HG03575 (cell line): ENCODE measurements at regions not wholly inside any gene's neighbourhood (a gene's known extent, or its start where the extent isn't known, plus 50 kb on each side); places are given as distances from the start of the nearest gene placed in this dataset.
"Not testable (repeated sequence)": the region's sequence is repeated elsewhere in the genome, so short reads cannot be mapped to it uniquely, and the experiment has no call there.

ENCODE experiments used
- ATAC-seq: cut with Tn5 transposase; IDR thresholded peaks from one replicate; pipeline ENCODE4 v1.9.1; 2021; ENCODE audit not compliant: unreplicated experiment, insufficient number of reproducible peaks, low FRiP score; ENCODE audit errors: extremely low read depth

- not testable (repeated sequence) for ATAC-seq
These were observed 823.5 kb downstream of the TMEM121 start for GRCh38 chr14:106349678-106350457.

- not testable (repeated sequence) for ATAC-seq
These were observed 828.8 kb downstream of the TMEM121 start for GRCh38 chr14:106355007-106355791.

DNA sequence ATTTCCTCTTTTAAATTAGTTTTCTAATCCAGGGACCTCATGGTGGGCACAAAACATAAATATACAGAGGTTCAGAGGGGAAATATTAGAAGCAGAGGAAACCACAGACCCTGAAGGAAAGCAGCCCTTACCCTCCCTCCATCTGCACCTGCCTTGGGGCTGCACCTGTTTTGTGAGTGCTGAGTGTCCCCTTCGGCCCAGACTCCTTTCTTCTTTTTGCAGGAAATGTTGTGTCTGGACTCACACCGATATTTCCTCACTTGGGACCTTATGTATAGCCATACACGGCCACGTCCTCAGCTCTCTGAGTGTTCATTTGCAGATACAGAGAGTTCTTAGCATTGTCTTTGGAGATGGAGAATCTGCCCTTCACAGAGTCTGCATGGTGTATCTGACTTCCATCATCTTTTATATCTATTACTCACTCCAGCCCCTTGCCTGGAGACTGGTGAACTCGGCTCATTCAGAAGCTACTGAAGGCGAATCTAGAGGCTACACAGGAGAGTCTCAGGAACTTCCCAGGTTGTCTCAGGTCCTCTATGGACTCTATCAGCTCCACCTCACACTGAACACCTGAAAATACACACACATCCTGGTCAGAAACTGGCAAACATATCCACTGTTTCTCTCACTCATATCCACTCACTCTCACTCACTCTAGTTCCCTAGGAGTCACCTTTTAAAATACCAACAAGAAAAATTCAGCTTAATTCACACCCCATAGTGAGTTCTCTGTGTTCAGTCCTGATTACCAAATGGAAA is 829.7 kb downstream of the TMEM121 start:
- ATAC-seq, result not testable (repeated sequence)

GRCh38 chr14:106356643-106356930 is 830.2 kb downstream of the TMEM121 start:
- ATAC-seq, result not testable (repeated sequence)

- not testable (repeated sequence) for ATAC-seq
These were observed 832.9 kb downstream of the TMEM121 start for GRCh38 chr14:106359157-106359887.

DNA sequence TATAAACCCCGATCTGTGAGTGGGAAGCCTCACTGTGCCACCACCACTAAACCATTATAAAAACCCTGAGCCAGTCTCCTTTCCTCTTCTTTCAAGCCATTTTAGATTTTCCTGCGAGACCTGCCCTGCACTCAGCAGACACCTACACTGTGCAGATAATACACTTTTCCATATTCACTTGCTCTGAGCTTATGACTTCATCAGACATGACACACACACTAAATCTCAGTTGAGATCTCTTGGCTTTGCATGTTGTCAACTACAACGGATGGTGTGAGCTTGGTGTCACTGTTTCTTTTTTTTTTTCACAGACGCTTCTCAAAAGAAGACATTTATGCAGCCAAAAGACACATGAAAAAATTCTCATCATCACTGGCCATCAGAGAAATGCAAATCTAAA is 839.0 kb downstream of the TMEM121 start:
- ATAC-seq, result not testable (repeated sequence)

DNA sequence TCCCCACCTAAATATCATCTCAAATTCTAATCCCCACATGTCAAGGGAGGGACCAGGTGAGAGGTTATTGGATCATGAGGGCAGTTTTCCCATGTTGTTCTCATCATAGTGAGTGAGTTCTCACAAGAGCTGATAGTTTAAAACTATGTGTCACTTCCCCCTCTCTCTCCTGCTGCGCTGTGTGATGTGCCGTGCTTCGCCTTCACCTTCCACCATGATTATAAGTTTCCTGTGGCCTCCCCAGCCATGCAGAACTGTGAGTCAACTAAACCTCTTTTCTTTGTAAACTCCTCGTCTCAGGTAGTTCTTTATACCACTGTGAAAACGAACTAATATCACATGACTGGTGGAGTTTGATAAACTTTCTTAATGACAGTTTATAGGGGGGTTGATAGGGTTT is 839.5 kb downstream of the TMEM121 start:
- not testable (repeated sequence) for ATAC-seq

DNA sequence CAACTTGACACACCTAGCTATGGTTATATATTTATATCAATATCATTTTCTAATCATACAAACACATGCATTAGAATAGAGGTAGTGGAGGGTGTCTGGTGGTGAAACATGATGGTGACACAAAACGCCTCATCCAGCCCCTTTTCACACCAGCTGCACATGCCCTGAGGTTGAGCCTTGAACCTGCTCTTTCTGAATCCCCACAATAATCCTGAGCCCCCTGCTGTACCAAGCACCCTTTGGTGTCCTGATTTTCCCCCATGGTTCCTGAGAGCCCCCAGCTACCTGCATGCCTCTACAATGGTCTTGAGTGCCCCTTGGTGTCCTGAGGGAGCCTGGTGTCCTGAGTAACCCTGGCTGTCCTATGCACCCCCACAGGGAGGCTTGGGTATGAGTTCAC is 840.6 kb downstream of the TMEM121 start:
- not testable (repeated sequence) for ATAC-seq

DNA sequence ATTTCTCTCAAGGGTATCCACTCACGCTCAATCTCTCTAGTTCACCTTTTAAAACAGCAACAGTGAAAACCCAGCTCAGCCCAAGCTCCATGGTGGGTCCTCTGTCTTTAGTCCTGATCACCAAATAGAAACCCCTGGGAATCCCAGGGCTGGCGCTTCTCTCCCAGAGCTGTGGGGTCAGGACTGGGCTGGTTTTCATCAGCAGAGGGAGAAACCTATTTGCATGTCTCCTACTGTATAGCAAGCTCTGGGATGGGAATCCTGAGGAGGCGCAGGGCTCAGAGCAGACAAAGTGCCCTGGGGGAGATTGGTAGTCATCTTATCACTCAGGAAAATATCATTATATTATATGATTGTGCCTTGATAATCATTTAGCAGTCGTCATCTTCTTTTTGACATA is 843.1 kb downstream of the TMEM121 start:
- ATAC-seq, result not testable (repeated sequence)

DNA sequence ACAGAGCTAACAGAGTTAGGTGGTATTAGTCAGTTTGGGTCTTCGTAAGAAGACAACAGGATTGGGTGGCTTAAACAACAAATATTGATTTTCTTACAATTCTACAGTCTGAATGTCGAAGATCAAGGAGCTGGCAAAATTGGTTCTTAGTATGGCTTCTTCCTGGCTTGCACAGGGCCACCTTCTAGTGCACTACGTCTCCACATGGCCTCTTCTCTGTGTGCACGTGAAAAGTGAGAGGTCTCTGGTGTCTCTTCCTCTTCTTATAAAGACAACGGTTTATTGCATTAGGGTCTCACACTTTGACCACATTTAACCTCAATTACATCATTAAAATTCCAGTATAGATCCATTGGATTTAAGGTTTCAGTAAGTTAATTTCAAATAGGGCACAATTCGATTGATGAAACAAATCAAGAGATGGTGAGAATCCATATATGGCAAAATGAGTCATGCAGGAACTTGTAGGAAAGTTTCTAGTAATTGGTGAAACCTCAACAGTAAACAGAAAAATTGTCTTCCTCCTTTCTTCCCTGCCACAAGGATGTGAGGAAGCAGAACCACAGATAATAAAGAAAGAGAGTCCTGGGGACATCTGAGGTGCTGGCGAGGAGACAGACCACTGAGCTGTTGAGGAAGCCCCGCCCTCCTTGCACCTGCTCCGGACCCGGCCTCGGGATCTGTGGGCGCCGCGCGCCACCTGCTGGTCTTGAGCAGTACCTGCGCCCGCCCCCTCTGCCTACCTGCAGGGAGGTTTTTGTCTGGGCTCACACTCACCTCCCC is 846.7 kb downstream of the TMEM121 start:
- no peak for ATAC-seq

DNA sequence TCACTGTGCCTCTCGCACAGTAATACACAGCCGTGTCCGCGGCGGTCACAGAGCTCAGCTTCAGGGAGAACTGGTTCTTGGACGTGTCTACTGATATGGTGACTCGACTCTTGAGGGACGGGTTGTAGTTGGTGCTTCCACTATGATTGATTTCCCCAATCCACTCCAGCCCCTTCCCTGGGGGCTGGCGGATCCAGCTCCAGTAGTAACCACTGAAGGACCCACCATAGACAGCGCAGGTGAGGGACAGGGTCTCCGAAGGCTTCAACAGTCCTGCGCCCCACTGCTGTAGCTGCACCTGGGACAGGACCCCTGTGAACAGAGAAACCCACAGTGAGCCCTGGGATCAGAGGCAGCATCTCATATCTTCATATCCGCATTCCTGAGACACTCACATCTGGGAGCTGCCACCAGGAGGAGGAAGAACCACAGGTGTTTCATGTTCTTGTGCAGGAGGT is 847.3 kb downstream of the TMEM121 start:
- not testable (repeated sequence) for ATAC-seq

DNA sequence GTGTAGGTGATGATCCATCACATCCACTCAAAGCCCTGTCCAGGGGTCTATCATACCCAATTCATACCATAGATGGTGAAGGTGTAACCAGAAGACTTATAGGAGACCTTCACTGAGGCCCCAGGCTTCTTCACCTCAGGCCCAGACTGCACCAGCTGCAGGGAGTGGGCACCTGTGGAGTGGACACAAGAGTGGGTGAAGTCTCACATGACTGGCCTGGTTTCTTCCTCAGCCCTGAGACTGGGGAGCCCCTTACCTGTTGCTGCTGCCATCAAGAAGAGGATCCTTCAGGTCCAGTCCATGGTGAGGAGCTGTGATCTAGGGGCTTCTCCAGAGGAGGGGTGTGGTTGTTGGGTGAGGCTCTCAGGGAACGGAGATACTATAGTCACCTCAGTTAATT is 851.0 kb downstream of the TMEM121 start:
- no peak for ATAC-seq

- ATAC-seq, result no peak
These were observed 851.8 kb downstream of the TMEM121 start for GRCh38 chr14:106378191-106378590.

GRCh38 chr14:106380740-106381139 is 854.4 kb downstream of the TMEM121 start:
- no peak for ATAC-seq

DNA sequence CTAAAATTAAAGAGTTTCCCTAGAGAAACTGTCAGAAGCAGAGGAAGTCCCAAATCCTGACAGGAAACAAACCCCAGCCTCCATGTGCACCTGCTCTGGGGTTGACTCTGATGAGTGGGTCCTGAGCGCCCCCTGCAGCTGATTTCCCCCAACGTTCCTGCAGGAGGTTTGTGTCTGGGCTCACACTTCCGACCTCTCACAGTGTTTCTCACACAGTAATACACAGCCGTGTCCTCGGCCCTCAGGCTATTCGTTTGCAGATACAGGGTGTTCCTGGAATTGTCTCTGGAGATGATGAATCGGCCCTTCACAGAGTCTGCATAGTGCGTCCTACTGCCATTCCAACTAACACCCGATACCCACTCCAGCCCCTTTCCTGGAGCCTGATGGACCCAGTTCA is 862.8 kb downstream of the TMEM121 start:
- ATAC-seq, result not testable (repeated sequence)

- no peak for ATAC-seq
These were observed 864.0 kb downstream of the TMEM121 start for GRCh38 chr14:106390401-106390800.

- no peak for ATAC-seq
These were observed 864.6 kb downstream of the TMEM121 start for GRCh38 chr14:106390947-106391346.

- ATAC-seq, result no peak
These were observed 867.4 kb downstream of the TMEM121 start for GRCh38 chr14:106393742-106394141.
